Brain microvascular endothelial cell (primary cell): ENCODE measurements at regions not wholly inside any gene's neighbourhood (a gene's known extent, or its start where the extent isn't known, plus 50 kb on each side); places are given as distances from the start of the nearest gene placed in this dataset.
"Not testable (repeated sequence)": the region's sequence is repeated elsewhere in the genome, so short reads cannot be mapped to it uniquely, and the experiment has no call there.

ENCODE experiments used
- DNase-seq: peaks from one replicate; pipeline ENCODE4 v3.0.0-alpha.2; 2020
- H3K27ac ChIP-seq: fragments of 250-450 bp; sonication (Bioruptor Pico); 2 replicates; pipeline ENCODE4 v1.5.1; 2020; ENCODE audit warnings: mild to moderate bottlenecking, moderate library complexity
- H3K27me3 ChIP-seq: fragments of 250-450 bp; sonication (Bioruptor Pico); replicated peaks from 2 replicates; pipeline ENCODE4 v1.5.1; 2020; ENCODE audit warnings: mild to moderate bottlenecking
- H3K36me3 ChIP-seq: fragments of 250-450 bp; sonication (Bioruptor Pico); replicated peaks from 2 replicates; pipeline ENCODE4 v1.5.1; 2020; ENCODE audit warnings: mild to moderate bottlenecking
- H3K4me3 ChIP-seq: 2 replicates; pipeline ENCODE4 v1.5.1; 2011; ENCODE audit warnings: low read depth, mild to moderate bottlenecking, control low read depth, low read length, moderate library complexity
- CTCF ChIP-seq: IDR thresholded peaks from 2 replicates; pipeline ENCODE4 v1.5.1; 2011; ENCODE audit warnings: low read depth, mild to moderate bottlenecking, moderate library complexity, low read length, control low read depth, inconsistent platforms; ENCODE audit errors: missing control alignments
- in situ Hi-C: cut with HindIII; loops from 2 replicates; pipeline ENCODE4 v1.10.0; 2017; ENCODE audit warnings: low sequenced_read_pairs, low pct_ligation_motif_present

GRCh38 chrX:115909017-115909416 lies 261.5 kb upstream of the AGTR2 start:
- no peak for TF ChIP-seq CTCF
- H3K36me3 ChIP-seq: no peaks in the 10 kb centered on the region
- no peak overlapping the region for H3K27ac ChIP-seq
- no peaks in the 10 kb centered on the region for H3K27me3 ChIP-seq
- no peak for DNase-seq
- H3K4me3 ChIP-seq: no peak overlapping the region
- in situ Hi-C loops: no loop called here

- H3K36me3 ChIP-seq: no peaks in the 10 kb centered on the region
- no peak overlapping the region for H3K4me3 ChIP-seq
- H3K27me3 ChIP-seq: no peaks in the 10 kb centered on the region
- TF ChIP-seq CTCF: no peak
- DNase-seq: no peak
- in situ Hi-C loops: no loop called here
- H3K27ac ChIP-seq: no peak overlapping the region
Measured at GRCh38 chrX:115911967-115912366, 258.6 kb upstream of the AGTR2 start.

- Histone ChIP-seq H3K4me3 (no peak overlapping the region), H3K27me3 (no peaks in the 10 kb centered on the region), H3K27ac (no peak overlapping the region), H3K36me3 (no peaks in the 10 kb centered on the region)
- TF ChIP-seq CTCF: peak; percentile 41
- no peak for DNase-seq
- in situ Hi-C loops: no loop called here
Measured at GRCh38 chrX:115912372-115912897, 258.1 kb upstream of the AGTR2 start.

- H3K36me3 ChIP-seq: no peaks in the 10 kb centered on the region
- in situ Hi-C loops: no loop called here
- H3K27ac ChIP-seq: no peak overlapping the region
- no peak overlapping the region for H3K4me3 ChIP-seq
- no peak for TF ChIP-seq CTCF
- no peak for DNase-seq
- H3K27me3 ChIP-seq: no peaks in the 10 kb centered on the region
Measured at GRCh38 chrX:115913575-115913974, 257.0 kb upstream of the AGTR2 start.

GRCh38 chrX:115915625-115916024 lies 254.9 kb upstream of the AGTR2 start:
- H3K36me3 ChIP-seq, in situ Hi-C loops, H3K27me3 ChIP-seq, H3K27ac ChIP-seq, H3K4me3 ChIP-seq, DNase-seq: not testable (repeated sequence)

- no peaks in the 10 kb centered on the region for H3K36me3 ChIP-seq
- no peak for DNase-seq
- TF ChIP-seq CTCF: no peak
- H3K4me3 ChIP-seq: no peak overlapping the region
- in situ Hi-C loops: no loop called here
- no peaks in the 10 kb centered on the region for H3K27me3 ChIP-seq
- no peak overlapping the region for H3K27ac ChIP-seq
Measured at GRCh38 chrX:115929480-115929879, 241.1 kb upstream of the AGTR2 start.
